ENCODE measurements at regions not wholly inside any gene's neighbourhood (a gene's known extent, or its start where the extent isn't known, plus 50 kb on each side); places are given as distances from the start of the nearest gene placed in this dataset.

DNA sequence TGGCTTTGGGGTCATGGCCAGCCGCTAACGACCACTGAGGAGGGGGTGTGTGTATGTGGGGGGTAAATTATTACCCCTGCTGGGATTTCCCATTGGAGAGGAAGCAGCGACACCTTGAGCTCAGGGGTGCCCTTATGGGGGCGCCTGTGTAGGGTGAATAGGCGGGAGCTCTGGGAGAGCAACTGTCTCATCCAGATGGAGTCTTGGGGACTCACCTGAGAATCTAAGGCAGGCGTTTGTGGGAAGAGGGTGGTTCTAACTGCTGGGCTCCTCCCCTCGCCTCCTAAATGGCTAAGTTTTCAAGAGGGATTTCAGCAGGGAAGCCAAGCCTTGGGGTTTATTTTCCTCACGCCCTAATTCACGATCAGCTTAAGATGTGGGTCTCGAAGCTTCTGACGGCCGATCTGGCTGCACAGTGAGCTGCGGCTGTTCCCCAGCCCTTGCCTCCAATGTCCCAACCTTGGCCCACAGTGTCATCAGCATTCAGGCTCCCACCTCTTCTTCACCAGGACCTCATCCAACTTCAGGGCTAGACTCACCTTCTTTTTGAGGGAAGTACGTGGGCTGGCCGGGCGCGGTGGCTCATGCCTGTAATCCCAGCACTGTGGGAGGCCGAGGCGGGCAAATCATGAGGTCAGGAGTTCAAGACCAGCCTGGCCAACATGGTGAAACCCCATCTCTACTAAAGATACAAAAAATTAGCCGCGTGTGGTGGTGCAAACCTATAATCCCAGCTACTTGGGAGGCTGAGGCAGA is 136.9 kb upstream of the EEF2KMT start:
- TF ChIP-seq POLR2A (IDR thresholded peaks at IDR 0.05; ENCODE audit: low read depth, low read length) (no peak), TAF1 (IDR thresholded peaks at IDR 0.05; ENCODE audit: borderline replicate concordance, low read depth, low read length) (no peak)

Measured in GM12892 (cell line).